ENCODE measurements at regions not wholly inside any gene's neighbourhood (a gene's known extent, or its start where the extent isn't known, plus 50 kb on each side); places are given as distances from the start of the nearest gene placed in this dataset.

- CTCF ChIA-PET, result no interaction called here
- DNase-seq (peak; percentile 54), ATAC-seq (ENCODE audit: low read depth) (peak; percentile 55)
- Histone ChIP-seq H3K4me2 (ENCODE audit: low read depth, low read length) (no peak overlapping the region), H2BK5ac (ENCODE audit: low read depth, low read length, poor library complexity, severe bottlenecking) (no peak overlapping the region), H3K4me1 (ENCODE audit: control insufficient read depth, insufficient read depth, low read length) (peaks cover 2% of the 10 kb centered on the region), H3K18ac (ENCODE audit: low read depth, low read length) (peak overlapping the region; percentile 66), H3K56ac (ENCODE audit: extremely low read depth, insufficient read depth, low read length) (no peak overlapping the region), H3K14ac (replicated peaks; ENCODE audit: low read depth, low read length) (0 out of 2 replicates have a peak overlapping the region, but pooled peaks have one; percentile 33), H3K23ac (ENCODE audit: low read depth, low read length) (no peak overlapping the region), H2BK20ac (ENCODE audit: low read depth, low read length) (peak overlapping the region; percentile 73), H3K9me1 (ENCODE audit: insufficient read depth, low read length) (0 out of 2 replicates have a peak, but pooled peaks cover 3% of the 10 kb centered on the region), H3K9me3 (ENCODE audit: control insufficient read depth, insufficient read depth, low read length) (no peaks in the 10 kb centered on the region), H3K4ac (ENCODE audit: low read depth, low read length) (peak overlapping the region; percentile 83), H4K91ac (ENCODE audit: insufficient read depth, low read depth, low read length) (peak overlapping the region; percentile 72), H2BK15ac (ENCODE audit: low read depth, low read length) (0 out of 3 replicates have a peak overlapping the region, but pooled peaks have one; percentile 0), H3K9ac (ENCODE audit: low read depth, low read length) (no peak overlapping the region), H3K27ac (ENCODE audit: insufficient read depth, low read length) (peak overlapping the region; percentile 62; the same call in 1 of the 2 replicates), H3K36me3 (ENCODE audit: control insufficient read depth, insufficient read depth, low read length) (no peaks in the 10 kb centered on the region), H3K79me1 (ENCODE audit: low read depth in 1 of 2, low read length in 2 of 2) (no peaks in the 10 kb centered on the region), H4K8ac (ENCODE audit: low read depth in 2 of 2, low read length in 2 of 2) (peak overlapping the region in 1 of 2 experiments; percentile 45; a peak in 2 of 4 replicates), H4K20me1 (ENCODE audit: insufficient read depth, low read length) (no peaks in the 10 kb centered on the region), H2AK9ac (replicated peaks; ENCODE audit: low read depth, low read length, poor library complexity) (no peak overlapping the region), H2AK5ac (ENCODE audit: low read depth, low read length) (peak overlapping the region; percentile 85), H4K5ac (ENCODE audit: low read depth, low read length) (peak overlapping the region; percentile 58), H3K4me3 (ENCODE audit: insufficient read depth, low read depth, low read length) (no peak overlapping the region), H2BK120ac (ENCODE audit: low read depth, low read length) (peak overlapping the region; percentile 85), H2AFZ (replicated peaks; ENCODE audit: low read length, poor library complexity) (no peak overlapping the region), H3K27me3 (ENCODE audit: control insufficient read depth, insufficient read depth, low read length) (no peaks in the 10 kb centered on the region)
- TF ChIP-seq SMC3 (IDR thresholded peaks at IDR 0.05; ENCODE audit: low read depth, low read length) (no peak), MXI1 (IDR thresholded peaks at IDR 0.05; ENCODE audit: borderline replicate concordance, low read depth, low read length) (no peak), BHLHE40 (IDR thresholded peaks at IDR 0.05; ENCODE audit: low read depth, low read length) (0 out of 2 replicates have a peak, but pooled peaks have one; percentile 13)
- POLR2A ChIA-PET (ENCODE audit: unreplicated experiment), result no interaction called here
- dilution Hi-C loops (cut with HindIII; ENCODE audit: low sequenced_read_pairs, unreplicated experiment) (no loop called here), intact Hi-C loops (cut with micrococcal nuclease) (no loop called here), in situ Hi-C loops (cut with MboI; ENCODE audit: low sequenced_read_pairs) (no loop called here)
- no TSS peak for BruUV-seq (replicated peaks)
- WGBS, 2 experiments (ENCODE audit: extremely low coverage in 2 of 2, insufficient read length in 1 of 2), result 30% methylated on average over 2 of the region's 11 CpGs; no CpG with 5 or more reads in 1 of the 2 experiments
Measured at GRCh38 chr13:21850013-21851006, 179.4 kb downstream of the FGF9 start.
